CD4-positive, alpha-beta T cell (primary cell): ENCODE measurements at regions not wholly inside any gene's neighbourhood (a gene's known extent, or its start where the extent isn't known, plus 50 kb on each side); places are given as distances from the start of the nearest gene placed in this dataset.

Experiments used
- ATAC-seq: fragments of 200-7000 bp; cut with Tn5 transposase; one replicate; pipeline ENCODE4 v1.10.0; 2022; ENCODE audit warnings: mild to moderate bottlenecking; ENCODE audit not compliant: poor library complexity
- CTCF ChIA-PET: fragments of 350-600 bp; sonication (Branson Sonifier 250); formaldehyde crosslinking; loops from one replicate; lab custom pipeline; 2021; ENCODE audit warnings: antibody characterized with exemption, inconsistent platforms; lab: Charles Lee
- POLR2A ChIA-PET: fragments of 350-600 bp; sonication (Branson Sonifier 250); formaldehyde crosslinking; loops from one replicate; lab custom pipeline; 2021; ENCODE audit warnings: antibody characterized with exemption, inconsistent platforms; lab: Charles Lee
- DNase-seq, 14 experiments: peaks; one replicate each; pipeline ENCODE4 v3.0.0-alpha.2; 2013 to 2020; ENCODE audit warnings: mixed read lengths in 2 of 14
- H3K27ac ChIP-seq, 2 donors: one replicate each; pipeline versions ENCODE4 v1.5.1 to v1.7.0; 2013; ENCODE audit warnings: low read length in 2 of 2, low read depth in 1 of 2, mild to moderate bottlenecking in 1 of 2
- H3K27me3 ChIP-seq, 2 experiments: 1 replicate in 1 of 2; 2 replicates in 1 of 2; pipeline versions ENCODE4 v1.6.1 to v1.7.0; 2013; ENCODE audit warnings: low read length in 2 of 2, control low read depth in 1 of 2, mild to moderate bottlenecking in 1 of 2, moderate library complexity in 1 of 2; ENCODE audit not compliant: insufficient read depth in 2 of 2, control insufficient read depth in 1 of 2
- H3K36me3 ChIP-seq: one replicate; pipeline ENCODE4 v1.6.1; 2013; ENCODE audit warnings: low read length, control low read depth; ENCODE audit not compliant: insufficient read depth
- H3K4me1 ChIP-seq: one replicate; pipeline ENCODE4 v1.6.1; 2013; ENCODE audit warnings: low read length, control low read depth; ENCODE audit not compliant: insufficient read depth
- H3K4me3 ChIP-seq: one replicate; pipeline ENCODE4 v1.5.1; 2013; ENCODE audit warnings: mild to moderate bottlenecking, low read length, moderate library complexity
- H3K9me3 ChIP-seq, 2 experiments: 1 replicate in 1 of 2; 2 replicates in 1 of 2; pipeline versions ENCODE4 v1.6.1 to v1.7.0; 2013; ENCODE audit warnings: low read length in 2 of 2, mild to moderate bottlenecking in 2 of 2, control low read depth in 1 of 2, moderate library complexity in 1 of 2; ENCODE audit not compliant: control insufficient read depth in 1 of 2, insufficient read depth in 1 of 2
- H3K27ac Mint-ChIP-seq: one replicate; pipeline ENCODE4 v1.8.0; 2020; ENCODE audit warnings: mixed read lengths
- H3K27me3 Mint-ChIP-seq: one replicate; pipeline ENCODE4 v1.8.0; 2021; ENCODE audit warnings: mixed read lengths
- H3K36me3 Mint-ChIP-seq: one replicate; pipeline ENCODE4 v1.8.0; 2021; ENCODE audit warnings: low read depth, mixed read lengths
- H3K4me1 Mint-ChIP-seq: one replicate; pipeline ENCODE4 v1.8.0; 2021; ENCODE audit warnings: low read depth, mixed read lengths
- H3K4me3 Mint-ChIP-seq: one replicate; pipeline ENCODE4 v1.8.0; 2020; ENCODE audit warnings: mild to moderate bottlenecking, mixed read lengths
- H3K9me3 Mint-ChIP-seq: one replicate; pipeline ENCODE4 v1.8.0; 2020; ENCODE audit warnings: mixed read lengths
- intact Hi-C, 2 experiments: fragments of 100-400 bp; cut with DNase I in 1 of 2; cut with micrococcal nuclease in 1 of 2; formaldehyde crosslinking; loops; one replicate each; pipeline versions ENCODE4 v1.15.1 to v1.9.0; 2023 to 2025; cut with DNase I, micrococcal nuclease
- TF ChIP-seq, protein P1 (sequence below): fragments of 200-600 bp; IDR thresholded peaks from one replicate; pipeline ENCODE4 v1.8.0; 2022; ENCODE audit warnings: antibody characterized with exemption, mild to moderate bottlenecking

DNA sequence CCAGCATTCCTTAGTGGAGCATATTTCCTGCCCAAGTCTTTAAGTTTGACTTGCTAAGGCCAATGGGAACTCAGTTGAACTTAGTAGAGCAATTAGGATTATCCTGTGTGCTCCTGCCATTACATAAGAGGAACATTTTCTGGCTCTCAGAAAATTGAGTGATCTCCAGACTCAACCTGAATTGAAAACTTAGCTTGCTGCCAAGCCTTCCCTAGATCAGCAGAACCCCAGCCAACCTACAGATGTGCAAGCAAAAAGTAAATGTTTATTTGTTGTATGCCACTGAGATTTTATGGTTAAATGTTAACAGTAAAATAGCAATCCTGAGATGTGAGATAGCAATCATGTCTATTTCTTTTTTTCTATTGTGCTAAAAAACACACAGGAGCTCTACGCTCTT is 350.9 kb downstream of the OLFM4 start:
- intact Hi-C loops = no loop called here
- CTCF ChIA-PET = no interaction called here
- Mint-ChIP-seq H3K27ac (no peak overlapping the region), H3K4me1 (no peaks in the 10 kb centered on the region), H3K4me3 (no peak overlapping the region), H3K9me3 (peaks cover 3% of the 10 kb centered on the region), H3K27me3 (no peaks in the 10 kb centered on the region), H3K36me3 (no peaks in the 10 kb centered on the region)
- Histone ChIP-seq H3K4me1 (no peaks in the 10 kb centered on the region), H3K4me3 (no peak overlapping the region), H3K9me3 (no peaks in the 10 kb centered on the region), H3K27me3 (no peaks in the 10 kb centered on the region), H3K27ac (no peak overlapping the region), H3K36me3 (no peaks in the 10 kb centered on the region)
- ATAC-seq = no peak
- TF ChIP-seq, protein P1, sequence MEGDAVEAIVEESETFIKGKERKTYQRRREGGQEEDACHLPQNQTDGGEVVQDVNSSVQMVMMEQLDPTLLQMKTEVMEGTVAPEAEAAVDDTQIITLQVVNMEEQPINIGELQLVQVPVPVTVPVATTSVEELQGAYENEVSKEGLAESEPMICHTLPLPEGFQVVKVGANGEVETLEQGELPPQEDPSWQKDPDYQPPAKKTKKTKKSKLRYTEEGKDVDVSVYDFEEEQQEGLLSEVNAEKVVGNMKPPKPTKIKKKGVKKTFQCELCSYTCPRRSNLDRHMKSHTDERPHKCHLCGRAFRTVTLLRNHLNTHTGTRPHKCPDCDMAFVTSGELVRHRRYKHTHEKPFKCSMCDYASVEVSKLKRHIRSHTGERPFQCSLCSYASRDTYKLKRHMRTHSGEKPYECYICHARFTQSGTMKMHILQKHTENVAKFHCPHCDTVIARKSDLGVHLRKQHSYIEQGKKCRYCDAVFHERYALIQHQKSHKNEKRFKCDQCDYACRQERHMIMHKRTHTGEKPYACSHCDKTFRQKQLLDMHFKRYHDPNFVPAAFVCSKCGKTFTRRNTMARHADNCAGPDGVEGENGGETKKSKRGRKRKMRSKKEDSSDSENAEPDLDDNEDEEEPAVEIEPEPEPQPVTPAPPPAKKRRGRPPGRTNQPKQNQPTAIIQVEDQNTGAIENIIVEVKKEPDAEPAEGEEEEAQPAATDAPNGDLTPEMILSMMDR = no peak
- DNase-seq = no peak
- POLR2A ChIA-PET = no interaction called here

DNA sequence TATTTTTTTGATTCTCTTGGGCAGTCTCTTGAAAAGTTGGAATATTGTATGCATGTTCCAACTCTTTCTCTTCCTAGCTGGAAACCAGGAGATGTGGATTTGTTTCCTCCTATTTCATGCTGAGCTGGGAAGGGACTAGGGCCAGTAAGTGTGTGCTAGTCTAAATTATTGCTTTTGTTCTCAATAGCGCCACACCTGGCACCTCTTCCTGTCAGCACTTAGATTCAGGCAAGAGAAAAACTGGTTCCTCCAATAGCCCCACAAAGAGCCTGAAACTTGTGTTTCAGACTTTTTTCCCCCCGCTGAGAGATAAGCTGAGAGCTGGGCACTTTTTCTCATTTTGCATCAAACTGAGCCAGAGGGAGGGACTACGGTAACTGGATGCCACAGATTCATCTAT is 353.4 kb downstream of the OLFM4 start:
- no peak overlapping the region for H3K27ac Mint-ChIP-seq
- no peak overlapping the region for H3K27ac ChIP-seq
- H3K27me3 Mint-ChIP-seq = no peaks in the 10 kb centered on the region
- no peaks in the 10 kb centered on the region for H3K9me3 ChIP-seq
- H3K36me3 ChIP-seq = no peaks in the 10 kb centered on the region
- ATAC-seq (no peak), DNase-seq (no peak)
- H3K4me3 Mint-ChIP-seq = no peak overlapping the region
- TF ChIP-seq, protein P1 = no peak
- intact Hi-C loops = no loop called here
- H3K27me3 ChIP-seq = no peaks in the 10 kb centered on the region
- H3K4me1 ChIP-seq = no peaks in the 10 kb centered on the region
- H3K4me1 Mint-ChIP-seq = no peaks in the 10 kb centered on the region
- H3K36me3 Mint-ChIP-seq = no peaks in the 10 kb centered on the region
- CTCF ChIA-PET = no interaction called here
- H3K9me3 Mint-ChIP-seq = peaks cover 3% of the 10 kb centered on the region
- POLR2A ChIA-PET = no interaction called here
- no peak overlapping the region for H3K4me3 ChIP-seq

DNA sequence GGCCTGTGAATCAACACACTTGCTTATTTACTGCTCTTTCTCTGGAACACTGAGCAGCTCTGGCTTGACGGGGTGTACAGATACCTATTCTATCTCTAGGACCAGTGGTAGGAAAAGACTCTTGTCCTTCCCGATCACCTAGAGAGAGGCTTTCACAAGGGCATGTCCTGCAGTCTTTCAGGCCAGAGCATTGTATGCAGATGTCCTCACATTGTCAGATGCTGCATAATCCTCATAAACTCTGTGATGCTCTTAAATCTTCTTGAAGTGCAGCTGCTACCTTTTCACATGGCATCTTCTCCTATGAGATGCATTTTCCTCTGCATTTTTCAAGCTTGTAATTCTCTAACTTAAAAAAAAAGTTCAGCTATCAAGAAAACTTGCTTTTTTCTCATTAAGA is 369.4 kb downstream of the OLFM4 start:
- H3K4me3 Mint-ChIP-seq = no peak overlapping the region
- H3K27ac Mint-ChIP-seq = no peak overlapping the region
- Histone ChIP-seq H3K9me3 (no peaks in the 10 kb centered on the region), H3K36me3 (no peaks in the 10 kb centered on the region), H3K4me3 (no peak overlapping the region), H3K27ac (no peak overlapping the region), H3K27me3 (no peaks in the 10 kb centered on the region), H3K4me1 (no peaks in the 10 kb centered on the region)
- ATAC-seq (no peak), DNase-seq (no peak)
- ChIA-PET CTCF (no interaction called here), POLR2A (no interaction called here)
- H3K36me3 Mint-ChIP-seq = no peaks in the 10 kb centered on the region
- H3K4me1 Mint-ChIP-seq = no peaks in the 10 kb centered on the region
- intact Hi-C loops = no loop called here
- peaks cover 3% of the 10 kb centered on the region for H3K9me3 Mint-ChIP-seq
- TF ChIP-seq, protein P1 = no peak
- no peaks in the 10 kb centered on the region for H3K27me3 Mint-ChIP-seq
